ENCODE measurements at regions not wholly inside any gene's neighbourhood (a gene's known extent, or its start where the extent isn't known, plus 50 kb on each side); places are given as distances from the start of the nearest gene placed in this dataset.

GRCh38 chr4:32752962-32753361, 2032.8 kb downstream of the PCDH7 start:
- no peak for TF ChIP-seq CTCF (conservative IDR thresholded peaks at IDR 0.05; ENCODE audit: low read depth, low read length)
- no peak for DNase-seq (ENCODE audit: low read depth)
- no peak overlapping the region for H3K4me3 ChIP-seq (ENCODE audit: low read depth, low read length)

- TF ChIP-seq CTCF (conservative IDR thresholded peaks at IDR 0.05; ENCODE audit: low read depth, low read length), result no peak
- DNase-seq (ENCODE audit: low read depth), result no peak
- no peak overlapping the region for H3K4me3 ChIP-seq (ENCODE audit: low read depth, low read length)
These were observed 2048.7 kb downstream of the PCDH7 start for GRCh38 chr4:32768664-32769389.

GRCh38 chr4:32771491-32771890, 2051.3 kb downstream of the PCDH7 start:
- no peak for DNase-seq (ENCODE audit: low read depth)
- H3K4me3 ChIP-seq (ENCODE audit: low read depth, low read length), result no peak overlapping the region
- TF ChIP-seq CTCF (conservative IDR thresholded peaks at IDR 0.05; ENCODE audit: low read depth, low read length), result no peak

GRCh38 chr4:32775049-32775448, 2054.9 kb downstream of the PCDH7 start:
- DNase-seq (ENCODE audit: low read depth), result peak; percentile 27
- H3K4me3 ChIP-seq (ENCODE audit: low read depth, low read length), result no peak overlapping the region
- TF ChIP-seq CTCF (conservative IDR thresholded peaks at IDR 0.05; ENCODE audit: low read depth, low read length), result peak; percentile 95

- no peak for DNase-seq (ENCODE audit: low read depth)
- H3K4me3 ChIP-seq (ENCODE audit: low read depth, low read length), result no peak overlapping the region
- TF ChIP-seq CTCF (conservative IDR thresholded peaks at IDR 0.05; ENCODE audit: low read depth, low read length), result no peak
These were observed 2056.4 kb downstream of the PCDH7 start for GRCh38 chr4:32776435-32777203.

- no peak for TF ChIP-seq CTCF (conservative IDR thresholded peaks at IDR 0.05; ENCODE audit: low read depth, low read length)
- no peak for DNase-seq (ENCODE audit: low read depth)
- H3K4me3 ChIP-seq (ENCODE audit: low read depth, low read length), result no peak overlapping the region
These were observed 2057.9 kb downstream of the PCDH7 start for GRCh38 chr4:32778025-32778424.
